ENCODE measurements at regions not wholly inside any gene's neighbourhood (a gene's known extent, or its start where the extent isn't known, plus 50 kb on each side); places are given as distances from the start of the nearest gene placed in this dataset.

- DNase-seq = no peak
Measured at GRCh38 chr12:47558625-47559345, 147.0 kb downstream of the RPAP3 start.

- DNase-seq = no peak
Measured at GRCh38 chr12:47557386-47557785, 148.4 kb downstream of the RPAP3 start.

GRCh38 chr12:47556261-47557030, 149.4 kb downstream of the RPAP3 start:
- DNase-seq = no peak

DNA sequence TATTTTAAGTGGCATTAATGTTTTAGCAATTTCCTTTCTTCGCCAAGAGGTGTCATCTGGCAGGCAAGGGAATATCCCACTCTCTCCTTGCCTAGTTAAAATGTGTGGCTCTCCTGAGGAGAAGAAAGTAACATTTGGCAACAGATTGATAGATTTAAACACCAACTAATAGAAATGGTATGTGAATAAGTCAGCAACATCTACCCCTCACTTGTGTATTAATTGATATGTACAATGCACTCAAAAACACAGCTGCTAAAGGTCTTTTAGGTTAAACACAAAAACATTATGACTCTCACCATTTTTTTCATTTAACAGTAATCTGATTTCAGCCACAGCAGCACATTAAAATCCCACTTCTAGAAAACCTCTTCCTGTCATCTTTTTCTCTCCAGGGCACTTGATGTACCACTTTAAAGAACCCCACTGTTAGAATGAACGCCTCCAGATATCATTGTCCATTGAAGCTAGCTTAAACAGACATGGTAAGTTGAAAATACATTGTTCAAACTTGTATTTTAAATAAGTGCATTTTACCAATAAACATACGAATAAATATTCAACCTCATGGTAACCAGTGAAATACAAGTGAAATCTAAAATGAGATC, 151.7 kb downstream of the RPAP3 start:
- no peak for DNase-seq

- DNase-seq = no peak
Measured at GRCh38 chr12:47553266-47553665, 152.6 kb downstream of the RPAP3 start.

DNA sequence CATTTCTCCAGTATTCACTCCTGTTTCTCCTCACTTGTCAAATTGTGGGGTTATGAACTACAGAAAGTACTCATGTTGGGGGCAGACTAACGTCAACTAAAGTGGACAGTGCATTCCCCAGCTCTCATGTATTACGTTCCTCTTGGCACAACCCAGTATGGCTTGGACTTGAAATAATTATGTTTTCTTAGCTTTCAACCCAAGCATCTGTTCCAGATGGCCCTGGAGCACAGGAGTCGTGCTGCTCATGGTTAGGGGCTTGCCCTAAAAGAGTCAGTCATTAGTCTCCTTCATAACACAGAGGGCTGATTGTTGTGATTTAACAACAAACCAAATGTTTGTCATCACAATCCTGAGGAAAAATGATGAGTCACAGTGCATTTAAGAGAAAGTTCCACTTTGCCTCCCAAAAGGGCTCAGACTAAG, 154.4 kb downstream of the RPAP3 start:
- DNase-seq = peak; percentile 18

- no peak for DNase-seq
Measured at GRCh38 chr12:47549258-47549657, 156.6 kb downstream of the RPAP3 start.

GRCh38 chr12:47548401-47548800, 157.4 kb downstream of the RPAP3 start:
- DNase-seq = no peak

- peak; percentile 39 for DNase-seq
Measured at GRCh38 chr12:47547077-47547476, 158.8 kb downstream of the RPAP3 start.

DNA sequence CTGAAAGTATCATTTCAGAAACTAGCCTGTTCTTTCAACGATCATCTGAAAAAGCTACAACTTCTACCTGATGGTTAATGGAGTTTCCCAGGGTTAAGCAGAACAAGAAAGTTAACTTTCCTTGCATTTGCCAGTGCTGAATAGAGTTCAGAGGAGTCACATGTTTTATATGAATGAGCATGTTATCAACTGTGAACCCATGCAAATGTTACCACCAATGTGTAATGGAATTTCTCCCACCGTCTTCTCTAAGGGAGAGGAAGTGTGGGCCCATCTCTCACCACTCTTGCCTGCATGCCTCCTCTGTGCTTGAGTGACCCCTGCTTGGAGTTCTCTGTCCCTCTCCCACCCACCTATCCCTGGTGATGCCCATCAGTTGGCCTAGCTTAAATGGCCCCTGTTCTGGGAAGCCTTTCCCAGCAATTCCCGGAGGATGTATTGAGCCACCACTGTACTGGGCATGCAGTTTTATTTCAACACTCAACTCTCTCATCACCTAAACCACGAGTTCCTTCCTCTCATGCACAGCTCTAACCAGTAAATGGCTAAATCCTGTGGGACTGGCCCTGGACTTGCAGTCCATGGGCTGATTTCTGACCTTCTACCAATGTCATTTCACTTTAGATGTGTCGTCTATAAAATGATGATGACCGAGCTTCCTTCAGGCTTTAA, 159.8 kb downstream of the RPAP3 start:
- DNase-seq = no peak

DNA sequence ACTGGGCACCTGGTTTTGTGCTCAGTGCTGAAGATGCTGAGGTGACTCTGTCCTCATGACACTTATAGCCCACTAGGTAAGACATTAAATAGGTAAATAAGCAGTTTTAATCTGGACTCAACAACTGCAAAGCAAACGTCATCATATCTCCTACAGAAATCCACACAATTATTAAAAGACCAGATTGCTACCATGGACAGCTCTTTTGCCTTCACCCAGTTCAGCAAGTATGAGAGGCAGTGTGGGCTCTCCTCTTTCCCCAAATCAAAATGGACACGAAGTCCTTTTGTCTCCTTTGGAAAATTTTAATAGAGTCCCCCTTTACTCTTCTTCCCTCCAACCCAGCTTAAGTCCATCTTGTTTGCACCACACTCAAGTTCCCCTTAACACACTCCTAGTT, 171.1 kb downstream of the RPAP3 start:
- no peak for DNase-seq

- DNase-seq = no peak
Measured at GRCh38 chr12:47530050-47530449, 175.8 kb downstream of the RPAP3 start.

GRCh38 chr12:47527816-47528215, 178.0 kb downstream of the RPAP3 start:
- no peak for DNase-seq

DNA sequence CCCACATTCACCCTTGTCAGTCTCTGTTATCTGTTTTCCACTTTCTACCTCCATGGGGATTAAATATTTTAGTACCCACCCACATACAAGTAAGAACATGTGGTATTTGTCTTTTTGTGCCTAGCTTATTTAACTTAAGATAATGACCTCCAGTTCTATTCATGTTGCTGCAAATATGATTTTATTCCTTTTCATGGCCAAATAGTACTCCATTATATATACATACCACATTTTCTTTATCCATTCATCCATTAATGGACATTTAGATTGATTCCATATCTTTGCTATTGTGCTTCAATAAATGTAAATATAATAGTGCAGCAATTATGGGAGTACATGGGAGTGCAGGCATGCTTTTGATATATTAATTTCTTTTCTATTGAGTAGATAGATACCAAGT, 185.8 kb downstream of the RPAP3 start:
- DNase-seq = no peak

DNA sequence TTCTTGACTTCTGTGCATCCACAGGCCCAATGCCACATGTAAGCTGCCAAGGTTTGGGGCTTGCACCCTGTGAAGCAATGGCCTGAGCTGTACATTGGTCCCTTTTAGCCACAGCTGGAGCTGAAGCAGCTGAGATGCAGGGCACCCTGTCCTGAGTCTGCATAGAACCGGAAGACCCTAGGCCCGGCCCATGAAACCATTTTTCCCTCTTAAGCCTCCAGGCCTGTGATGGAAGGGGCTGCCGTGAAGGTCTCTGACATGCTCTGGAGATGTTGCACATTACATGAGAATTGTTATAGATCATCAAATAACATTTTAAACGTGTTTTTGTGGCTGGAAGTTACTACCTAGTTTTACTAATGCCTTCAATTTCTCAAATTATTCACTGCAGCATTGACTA, 188.7 kb downstream of the RPAP3 start:
- no peak for DNase-seq

DNA sequence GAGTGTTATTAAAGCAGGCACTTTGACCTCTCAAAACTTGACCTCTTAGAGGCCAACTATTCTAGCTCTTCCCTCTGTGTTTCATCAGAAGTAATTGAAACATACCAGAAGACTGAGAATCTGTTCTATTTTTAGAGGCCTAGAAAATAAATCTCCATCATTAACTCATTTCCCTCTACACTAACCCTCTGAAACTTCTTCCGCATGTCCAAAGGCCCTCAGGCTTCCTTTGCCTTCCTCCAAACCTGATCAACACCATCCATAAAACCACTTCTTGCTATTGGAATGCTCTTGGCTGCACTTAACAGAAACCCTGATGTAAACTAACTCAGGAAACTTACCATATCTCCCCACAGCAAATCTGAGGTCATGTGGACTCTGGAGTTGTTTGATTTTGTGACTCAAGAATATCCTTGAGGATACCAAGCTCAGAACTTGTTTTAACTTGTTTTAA, 196.4 kb downstream of the RPAP3 start:
- no peak for DNase-seq

DNA sequence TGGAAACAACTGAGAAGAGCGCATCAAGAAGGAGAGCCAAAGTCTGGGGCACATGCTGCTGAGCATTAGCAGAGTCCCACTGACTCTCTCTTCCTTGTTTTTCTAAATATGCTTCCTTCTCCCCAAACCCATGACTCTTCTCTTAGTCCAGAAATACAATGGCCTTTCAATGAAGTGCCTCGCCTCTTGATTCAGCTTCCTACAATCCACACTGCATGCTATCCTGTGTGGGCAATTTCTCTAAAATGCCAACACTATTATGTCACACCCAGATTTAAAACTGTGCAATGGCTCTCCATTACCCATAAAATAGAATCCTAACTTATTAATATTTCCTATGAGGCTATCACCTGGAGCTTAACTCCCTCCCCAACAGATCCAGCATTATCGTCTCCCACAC, 198.6 kb downstream of the RPAP3 start:
- no peak for DNase-seq

DNA sequence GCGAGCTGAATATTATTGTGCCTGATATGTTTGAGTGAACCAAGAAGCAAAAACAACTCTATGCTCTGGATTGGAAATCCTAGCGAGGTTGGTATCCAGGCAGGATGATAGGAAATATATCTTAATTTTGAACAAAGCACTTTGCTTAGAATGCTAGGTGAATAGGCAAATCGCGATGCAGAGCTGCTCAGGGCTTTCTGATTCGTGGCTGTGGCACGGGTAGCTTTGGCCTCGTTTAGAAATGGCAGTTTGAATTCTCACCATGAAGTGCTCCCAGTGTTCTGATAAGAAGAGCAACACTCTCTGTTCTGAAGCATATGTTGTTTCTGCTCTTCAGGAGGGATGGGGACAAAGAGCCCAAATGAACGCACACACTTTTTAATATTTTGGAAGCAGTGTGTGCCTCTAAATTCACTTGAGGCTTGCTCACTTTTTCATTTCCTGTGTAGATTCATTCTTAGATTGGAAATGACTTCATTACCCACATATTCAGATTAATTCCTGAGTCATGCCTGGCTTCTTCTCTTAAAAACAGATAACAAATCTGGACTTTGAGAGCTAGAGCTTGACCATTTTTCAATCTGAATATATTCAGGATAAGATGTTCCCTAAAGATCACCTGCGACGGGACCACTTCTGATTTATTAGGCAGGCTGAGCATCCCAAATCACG, 200.9 kb downstream of the RPAP3 start:
- DNase-seq = peak; percentile 21

DNA sequence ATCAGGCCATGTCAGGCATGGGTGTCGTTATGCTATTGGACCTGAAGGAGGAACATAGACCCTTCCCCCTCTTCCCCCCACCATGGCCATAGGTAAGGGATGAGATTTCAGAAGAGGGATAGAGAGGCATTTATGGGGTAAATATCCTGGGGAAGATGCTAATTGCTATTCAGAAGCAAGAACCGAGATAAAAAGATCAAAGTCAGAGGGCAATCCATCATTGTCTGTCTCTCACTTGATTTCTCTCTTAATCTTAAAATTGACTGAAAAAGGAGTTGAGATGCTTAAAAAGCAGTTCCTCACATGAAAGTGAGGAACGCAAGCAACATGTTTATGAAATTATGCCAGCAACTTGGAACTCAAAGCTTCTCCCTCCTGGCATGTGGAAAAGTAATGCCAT, 212.0 kb downstream of the RPAP3 start:
- DNase-seq = no peak

- no peak for DNase-seq
Measured at GRCh38 chr12:47491516-47492305, 214.1 kb downstream of the RPAP3 start.

- no peak for DNase-seq
Measured at GRCh38 chr12:47488888-47489287, 216.9 kb downstream of the RPAP3 start.

DNA sequence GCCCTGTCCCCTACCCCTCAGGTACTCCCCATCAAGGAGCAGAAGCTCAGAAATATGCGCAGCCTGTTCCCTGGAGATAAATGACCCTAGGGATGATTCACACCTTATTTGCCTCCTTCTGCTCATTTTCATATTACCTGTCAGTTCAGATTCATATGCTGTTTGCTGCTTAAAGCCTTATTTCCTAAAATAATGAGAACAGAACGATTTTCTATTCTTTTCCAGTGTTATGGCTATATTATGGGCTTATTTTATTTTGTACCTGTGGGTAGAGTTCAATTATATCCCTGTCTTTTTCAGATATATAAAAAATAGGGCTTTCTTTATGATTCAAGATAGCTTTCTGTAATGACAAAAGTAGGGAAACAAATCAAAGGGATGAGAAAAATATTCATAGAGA, 224.8 kb downstream of the RPAP3 start:
- no peak for DNase-seq
